ENCODE measurements at regions not wholly inside any gene's neighbourhood (a gene's known extent, or its start where the extent isn't known, plus 50 kb on each side); places are given as distances from the start of the nearest gene placed in this dataset.

GRCh38 chr4:4808086-4808485 is 51.4 kb upstream of the MSX1 start:
- no peak for DNase-seq (ENCODE audit: low read depth)
- no peak for TF ChIP-seq CTCF (IDR thresholded peaks at IDR 0.05; ENCODE audit: insufficient read depth, low read length)
- no peak overlapping the region for H3K4me3 ChIP-seq (ENCODE audit: low read depth, low read length)

- DNase-seq (ENCODE audit: low read depth), result no peak
- no peak overlapping the region for H3K4me3 ChIP-seq (ENCODE audit: low read depth, low read length)
- no peak for TF ChIP-seq CTCF (IDR thresholded peaks at IDR 0.05; ENCODE audit: insufficient read depth, low read length)
Measured at GRCh38 chr4:4805887-4806286, 53.6 kb upstream of the MSX1 start.

- TF ChIP-seq CTCF (IDR thresholded peaks at IDR 0.05; ENCODE audit: insufficient read depth, low read length), result no peak
- H3K4me3 ChIP-seq (ENCODE audit: low read depth, low read length), result no peak overlapping the region
- DNase-seq (ENCODE audit: low read depth), result no peak
Measured at GRCh38 chr4:4803912-4804296, 55.6 kb upstream of the MSX1 start.

GRCh38 chr4:4803216-4803911 is 56.1 kb upstream of the MSX1 start:
- H3K4me3 ChIP-seq (ENCODE audit: low read depth, low read length), result no peak overlapping the region
- DNase-seq (ENCODE audit: low read depth), result no peak
- TF ChIP-seq CTCF (IDR thresholded peaks at IDR 0.05; ENCODE audit: insufficient read depth, low read length), result no peak

- peak; percentile 65 for DNase-seq (ENCODE audit: low read depth)
- TF ChIP-seq CTCF (IDR thresholded peaks at IDR 0.05; ENCODE audit: insufficient read depth, low read length), result no peak
- H3K4me3 ChIP-seq (ENCODE audit: low read depth, low read length), result peak overlapping the region; percentile 7
Measured at GRCh38 chr4:4800646-4801408, 58.6 kb upstream of the MSX1 start.

GRCh38 chr4:4794421-4794820 is 65.0 kb upstream of the MSX1 start:
- DNase-seq (ENCODE audit: low read depth), result no peak
- no peak for TF ChIP-seq CTCF (IDR thresholded peaks at IDR 0.05; ENCODE audit: insufficient read depth, low read length)

More at GRCh38 chr4:4794421-4794820, 65.0 kb upstream of the MSX1 start:
- H3K4me3 ChIP-seq (ENCODE audit: low read depth, low read length), result no peak overlapping the region
